ENCODE measurements at regions not wholly inside any gene's neighbourhood (a gene's known extent, or its start where the extent isn't known, plus 50 kb on each side); places are given as distances from the start of the nearest gene placed in this dataset.

GRCh38 chr18:47613929-47614328 is 316.5 kb downstream of the SMAD2 start:
- TF ChIP-seq CTCF (conservative IDR thresholded peaks at IDR 0.05), result no peak
- no peak for TF ChIP-seq ZFX (IDR thresholded peaks at IDR 0.05)
